ENCODE measurements at regions not wholly inside any gene's neighbourhood (a gene's known extent, or its start where the extent isn't known, plus 50 kb on each side); places are given as distances from the start of the nearest gene placed in this dataset.

DNA sequence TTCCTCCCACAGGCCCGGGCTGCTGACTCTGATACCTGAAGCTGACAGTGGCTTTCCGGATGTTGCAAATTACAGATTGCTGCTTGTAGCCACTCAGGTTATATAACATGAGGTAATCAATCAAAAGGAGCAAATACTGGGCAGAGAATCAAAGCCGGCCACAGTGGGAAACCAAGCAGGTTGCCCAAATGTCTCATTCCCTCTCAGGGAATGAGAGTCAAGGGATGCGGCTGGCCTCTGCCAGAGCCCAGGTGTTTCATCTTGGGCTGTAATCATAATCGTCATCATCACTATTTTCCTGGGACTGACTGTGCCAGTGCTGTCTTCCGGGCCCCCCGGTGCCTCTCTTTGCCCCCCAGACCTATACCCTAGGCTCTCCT lies 292.4 kb upstream of the FOXF1 start:
- TF ChIP-seq POLR2AphosphoS5 (IDR thresholded peaks at IDR 0.05; ENCODE audit: low read depth, low read length), result no peak
- TF ChIP-seq, protein P1, sequence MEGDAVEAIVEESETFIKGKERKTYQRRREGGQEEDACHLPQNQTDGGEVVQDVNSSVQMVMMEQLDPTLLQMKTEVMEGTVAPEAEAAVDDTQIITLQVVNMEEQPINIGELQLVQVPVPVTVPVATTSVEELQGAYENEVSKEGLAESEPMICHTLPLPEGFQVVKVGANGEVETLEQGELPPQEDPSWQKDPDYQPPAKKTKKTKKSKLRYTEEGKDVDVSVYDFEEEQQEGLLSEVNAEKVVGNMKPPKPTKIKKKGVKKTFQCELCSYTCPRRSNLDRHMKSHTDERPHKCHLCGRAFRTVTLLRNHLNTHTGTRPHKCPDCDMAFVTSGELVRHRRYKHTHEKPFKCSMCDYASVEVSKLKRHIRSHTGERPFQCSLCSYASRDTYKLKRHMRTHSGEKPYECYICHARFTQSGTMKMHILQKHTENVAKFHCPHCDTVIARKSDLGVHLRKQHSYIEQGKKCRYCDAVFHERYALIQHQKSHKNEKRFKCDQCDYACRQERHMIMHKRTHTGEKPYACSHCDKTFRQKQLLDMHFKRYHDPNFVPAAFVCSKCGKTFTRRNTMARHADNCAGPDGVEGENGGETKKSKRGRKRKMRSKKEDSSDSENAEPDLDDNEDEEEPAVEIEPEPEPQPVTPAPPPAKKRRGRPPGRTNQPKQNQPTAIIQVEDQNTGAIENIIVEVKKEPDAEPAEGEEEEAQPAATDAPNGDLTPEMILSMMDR (IDR thresholded peaks at IDR 0.05), result no peak

All from Panc1 (cell line).